ENCODE measurements at regions not wholly inside any gene's neighbourhood (a gene's known extent, or its start where the extent isn't known, plus 50 kb on each side); places are given as distances from the start of the nearest gene placed in this dataset.

DNA sequence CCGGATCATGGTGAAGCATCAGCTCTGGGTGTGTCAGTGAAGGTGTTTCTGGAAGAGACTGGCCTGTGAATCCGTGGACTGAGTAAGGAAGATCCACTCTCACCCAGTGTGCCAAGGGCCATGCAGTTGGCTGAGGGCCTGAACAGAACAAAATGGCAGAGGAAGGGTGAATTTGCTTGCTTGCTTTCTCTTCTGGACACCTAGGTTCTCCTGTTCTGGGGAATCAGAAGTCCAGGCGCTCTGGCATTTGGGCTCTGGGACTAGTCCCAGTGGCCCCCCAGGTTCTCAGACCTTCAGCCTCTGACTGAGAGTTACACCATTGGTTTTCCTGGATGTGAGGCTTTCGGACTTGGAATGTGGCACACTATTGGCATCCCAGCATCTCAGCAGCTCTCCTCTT, 1170.8 kb downstream of the TBC1D22A start:
- TF ChIP-seq, protein P1, sequence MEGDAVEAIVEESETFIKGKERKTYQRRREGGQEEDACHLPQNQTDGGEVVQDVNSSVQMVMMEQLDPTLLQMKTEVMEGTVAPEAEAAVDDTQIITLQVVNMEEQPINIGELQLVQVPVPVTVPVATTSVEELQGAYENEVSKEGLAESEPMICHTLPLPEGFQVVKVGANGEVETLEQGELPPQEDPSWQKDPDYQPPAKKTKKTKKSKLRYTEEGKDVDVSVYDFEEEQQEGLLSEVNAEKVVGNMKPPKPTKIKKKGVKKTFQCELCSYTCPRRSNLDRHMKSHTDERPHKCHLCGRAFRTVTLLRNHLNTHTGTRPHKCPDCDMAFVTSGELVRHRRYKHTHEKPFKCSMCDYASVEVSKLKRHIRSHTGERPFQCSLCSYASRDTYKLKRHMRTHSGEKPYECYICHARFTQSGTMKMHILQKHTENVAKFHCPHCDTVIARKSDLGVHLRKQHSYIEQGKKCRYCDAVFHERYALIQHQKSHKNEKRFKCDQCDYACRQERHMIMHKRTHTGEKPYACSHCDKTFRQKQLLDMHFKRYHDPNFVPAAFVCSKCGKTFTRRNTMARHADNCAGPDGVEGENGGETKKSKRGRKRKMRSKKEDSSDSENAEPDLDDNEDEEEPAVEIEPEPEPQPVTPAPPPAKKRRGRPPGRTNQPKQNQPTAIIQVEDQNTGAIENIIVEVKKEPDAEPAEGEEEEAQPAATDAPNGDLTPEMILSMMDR (IDR thresholded peaks at IDR 0.05; ENCODE audit: control insufficient read depth, extremely low read depth, insufficient read depth): no peak
- no peak for DNase-seq (ENCODE audit: low read depth)
- H3K4me3 ChIP-seq (ENCODE audit: low read depth, low read length): no peak overlapping the region

DNA sequence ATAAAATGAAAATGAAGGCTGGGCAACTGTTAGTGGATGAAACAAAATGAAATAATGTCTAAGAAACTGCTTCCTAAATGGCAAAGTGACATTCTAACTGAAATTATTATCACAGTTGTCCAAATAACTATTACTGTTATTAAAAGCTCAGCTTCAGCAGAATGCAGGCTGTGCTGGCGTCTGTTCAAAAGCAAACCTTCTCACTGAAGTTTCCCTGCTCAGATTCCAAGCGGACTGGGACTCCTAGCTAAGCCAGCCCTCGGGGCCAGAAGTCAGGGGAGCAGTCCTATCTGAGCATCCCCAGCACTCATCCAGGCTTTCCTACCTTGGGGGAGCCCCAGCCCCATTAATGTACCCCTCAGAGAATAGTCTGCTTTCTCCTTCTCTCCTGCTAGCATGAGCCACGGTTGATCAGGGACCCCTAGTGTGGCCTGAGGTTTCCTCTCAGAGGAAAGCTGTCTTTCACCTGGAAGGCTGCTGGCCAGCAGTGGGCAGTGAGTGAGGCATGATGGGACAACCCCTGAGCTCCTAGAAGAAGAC, 1167.3 kb downstream of the TBC1D22A start:
- no peak overlapping the region for H3K4me3 ChIP-seq (ENCODE audit: low read depth, low read length)
- no peak for DNase-seq (ENCODE audit: low read depth)
- TF ChIP-seq, protein P1 (IDR thresholded peaks at IDR 0.05; ENCODE audit: control insufficient read depth, extremely low read depth, insufficient read depth): no peak

DNA sequence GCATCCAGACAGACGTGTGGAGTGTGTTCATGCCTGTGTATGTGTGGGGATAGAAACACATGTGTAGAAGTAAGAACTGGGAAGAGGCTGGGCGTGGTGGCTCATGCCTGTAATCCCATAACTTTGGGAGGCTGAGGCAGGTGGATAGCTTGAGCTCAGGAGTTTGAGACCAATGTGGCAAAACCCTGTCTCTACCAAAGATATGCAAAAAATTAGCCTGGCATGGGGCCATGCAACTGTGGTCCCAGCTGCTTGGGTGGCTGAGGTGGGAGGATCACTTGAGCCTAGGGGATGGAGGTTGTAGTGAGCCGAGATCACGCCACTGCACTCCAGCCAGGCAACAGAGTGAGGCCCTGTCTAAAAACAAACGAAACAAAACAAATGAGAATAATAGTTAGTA, 1166.6 kb downstream of the TBC1D22A start:
- no peak for DNase-seq (ENCODE audit: low read depth)

DNA sequence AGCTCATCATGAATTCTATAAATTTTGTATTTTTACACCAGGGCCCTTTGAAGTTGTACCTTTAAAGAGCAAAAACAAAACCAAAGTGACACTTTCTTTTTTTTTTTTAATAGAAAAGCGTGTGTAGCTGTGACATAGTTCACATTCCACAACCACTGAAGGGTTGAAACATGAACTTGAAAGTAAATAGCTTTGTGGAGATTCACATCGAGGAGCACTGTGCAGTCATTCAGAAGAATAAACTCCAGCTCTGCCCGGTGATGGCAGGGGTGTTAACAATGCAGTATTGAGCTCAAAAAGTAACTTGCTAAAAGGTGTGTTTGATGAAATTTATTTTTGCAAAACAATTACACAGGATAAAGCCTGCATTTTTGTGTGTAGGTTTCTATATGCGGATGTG, 1166.2 kb downstream of the TBC1D22A start:
- DNase-seq (ENCODE audit: low read depth): no peak

More for the DNA sequence above, 1166.6 kb downstream of the TBC1D22A start:
- H3K4me3 ChIP-seq (ENCODE audit: low read depth, low read length): no peak overlapping the region
- TF ChIP-seq, protein P1 (IDR thresholded peaks at IDR 0.05; ENCODE audit: control insufficient read depth, extremely low read depth, insufficient read depth): no peak

DNA sequence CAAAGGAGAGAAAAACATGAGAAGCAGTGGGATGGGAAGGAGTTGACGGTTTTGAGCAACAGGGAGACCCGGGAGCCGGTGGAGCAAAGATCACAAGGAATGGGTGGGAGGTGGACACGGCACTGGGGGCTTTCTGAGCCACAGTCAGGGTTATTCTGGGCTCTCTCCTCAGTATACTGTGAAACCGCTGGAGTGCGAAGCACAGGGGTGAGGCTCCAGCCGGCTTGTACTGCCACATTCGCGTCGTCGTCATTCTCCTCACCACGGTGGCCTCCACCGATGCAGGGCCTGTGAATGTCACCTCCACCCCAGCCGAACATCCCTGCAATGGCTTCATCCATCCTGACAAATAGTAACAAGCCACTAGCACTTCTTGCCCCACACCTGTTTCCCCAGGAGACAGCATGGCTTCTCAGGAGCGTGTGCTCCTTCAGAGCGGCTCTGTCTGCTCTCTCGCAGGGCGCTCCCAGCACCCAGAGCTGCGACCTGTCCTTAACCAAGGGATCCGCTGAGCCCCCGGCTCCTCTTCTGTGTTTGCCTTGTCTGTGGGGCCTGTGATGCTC, 1165.3 kb downstream of the TBC1D22A start:
- DNase-seq (ENCODE audit: low read depth): no peak
- TF ChIP-seq, protein P1 (IDR thresholded peaks at IDR 0.05; ENCODE audit: control insufficient read depth, extremely low read depth, insufficient read depth): no peak
- H3K4me3 ChIP-seq (ENCODE audit: low read depth, low read length): no peak overlapping the region

More for the DNA sequence above, 1166.2 kb downstream of the TBC1D22A start:
- TF ChIP-seq, protein P1 (IDR thresholded peaks at IDR 0.05; ENCODE audit: control insufficient read depth, extremely low read depth, insufficient read depth): no peak
- no peak overlapping the region for H3K4me3 ChIP-seq (ENCODE audit: low read depth, low read length)

DNA sequence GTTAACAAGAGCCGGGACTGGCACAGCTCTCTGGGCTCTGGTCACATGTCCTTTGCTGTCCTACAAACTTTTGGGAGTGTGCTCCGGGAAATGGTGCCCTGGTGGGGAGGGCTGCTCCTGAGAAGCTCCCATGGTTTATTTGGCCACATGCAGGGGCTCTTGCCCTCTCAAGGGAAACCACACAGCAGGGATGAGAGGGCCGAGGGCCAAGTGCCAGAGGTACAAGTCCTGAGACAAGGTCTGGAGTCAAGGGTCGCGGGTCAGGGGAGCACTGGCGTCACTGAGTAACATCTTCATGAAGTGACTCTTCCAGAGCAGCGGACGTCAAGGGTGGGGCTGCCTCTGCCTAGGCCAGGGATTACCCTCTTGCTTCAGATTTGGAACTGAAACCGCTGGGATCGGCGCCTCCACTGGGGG, 1160.6 kb downstream of the TBC1D22A start:
- TF ChIP-seq, protein P1 (IDR thresholded peaks at IDR 0.05; ENCODE audit: control insufficient read depth, extremely low read depth, insufficient read depth): no peak
- no peak for DNase-seq (ENCODE audit: low read depth)
- H3K4me3 ChIP-seq (ENCODE audit: low read depth, low read length): no peak overlapping the region

DNA sequence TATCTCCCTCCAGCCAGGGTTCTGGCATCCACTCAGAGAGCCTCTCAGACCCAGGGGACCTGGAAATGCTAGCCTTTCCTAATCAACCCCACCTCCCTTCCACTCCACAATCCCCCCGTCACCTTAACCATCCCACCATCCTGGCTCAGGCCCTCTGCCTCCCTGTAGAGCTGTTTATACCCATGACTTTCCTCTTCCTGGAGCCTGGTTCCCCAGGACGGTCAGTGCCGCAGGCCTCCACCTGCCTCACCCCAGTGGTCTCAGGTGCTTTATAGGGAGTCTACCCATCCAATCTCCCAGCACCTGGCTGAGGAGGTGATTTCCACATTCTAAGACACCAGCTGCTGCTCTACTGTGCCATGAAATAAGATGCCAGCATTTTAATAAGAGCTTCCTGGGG, 1159.5 kb downstream of the TBC1D22A start:
- no peak for DNase-seq (ENCODE audit: low read depth)

More for the DNA sequence above, 1159.5 kb downstream of the TBC1D22A start:
- no peak overlapping the region for H3K4me3 ChIP-seq (ENCODE audit: low read depth, low read length)
- TF ChIP-seq, protein P1 (IDR thresholded peaks at IDR 0.05; ENCODE audit: control insufficient read depth, extremely low read depth, insufficient read depth): no peak
